ENCODE measurements at regions not wholly inside any gene's neighbourhood (a gene's known extent, or its start where the extent isn't known, plus 50 kb on each side); places are given as distances from the start of the nearest gene placed in this dataset.

GRCh38 chrX:4762196-4762595 lies 1048.7 kb upstream of the PRKX start:
- H3F3A ChIP-seq (ENCODE audit: insufficient read depth, low read length) = no peaks in the 10 kb centered on the region
- H3K27me3 ChIP-seq (ENCODE audit: insufficient read depth, low read length) = no peaks in the 10 kb centered on the region
- H4K20me1 ChIP-seq (ENCODE audit: insufficient read depth, low read length) = no peaks in the 10 kb centered on the region
- peaks cover 20% of the 10 kb centered on the region for H3K4me1 ChIP-seq (ENCODE audit: insufficient read depth, low read length, severe bottlenecking)
- no peak overlapping the region for H3K4me2 ChIP-seq (ENCODE audit: low read length)
- TF ChIP-seq EZH2 (IDR thresholded peaks at IDR 0.05; ENCODE audit: borderline replicate concordance, low read length) = no peak
- TF ChIP-seq, protein P1, sequence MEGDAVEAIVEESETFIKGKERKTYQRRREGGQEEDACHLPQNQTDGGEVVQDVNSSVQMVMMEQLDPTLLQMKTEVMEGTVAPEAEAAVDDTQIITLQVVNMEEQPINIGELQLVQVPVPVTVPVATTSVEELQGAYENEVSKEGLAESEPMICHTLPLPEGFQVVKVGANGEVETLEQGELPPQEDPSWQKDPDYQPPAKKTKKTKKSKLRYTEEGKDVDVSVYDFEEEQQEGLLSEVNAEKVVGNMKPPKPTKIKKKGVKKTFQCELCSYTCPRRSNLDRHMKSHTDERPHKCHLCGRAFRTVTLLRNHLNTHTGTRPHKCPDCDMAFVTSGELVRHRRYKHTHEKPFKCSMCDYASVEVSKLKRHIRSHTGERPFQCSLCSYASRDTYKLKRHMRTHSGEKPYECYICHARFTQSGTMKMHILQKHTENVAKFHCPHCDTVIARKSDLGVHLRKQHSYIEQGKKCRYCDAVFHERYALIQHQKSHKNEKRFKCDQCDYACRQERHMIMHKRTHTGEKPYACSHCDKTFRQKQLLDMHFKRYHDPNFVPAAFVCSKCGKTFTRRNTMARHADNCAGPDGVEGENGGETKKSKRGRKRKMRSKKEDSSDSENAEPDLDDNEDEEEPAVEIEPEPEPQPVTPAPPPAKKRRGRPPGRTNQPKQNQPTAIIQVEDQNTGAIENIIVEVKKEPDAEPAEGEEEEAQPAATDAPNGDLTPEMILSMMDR (IDR thresholded peaks at IDR 0.05; ENCODE audit: low read length) = no peak
- H3K79me2 ChIP-seq (ENCODE audit: insufficient read depth, low read length) = no peaks in the 10 kb centered on the region
- H3K36me3 ChIP-seq (ENCODE audit: insufficient read depth, low read length) = no peaks in the 10 kb centered on the region
- no peaks in the 10 kb centered on the region for H3K9me3 ChIP-seq (ENCODE audit: low read length)
- H3K9me2 ChIP-seq (ENCODE audit: low read depth, low read length) = no peaks in the 10 kb centered on the region
- H3K4me3 ChIP-seq (ENCODE audit: low read depth, low read length, poor library complexity, severe bottlenecking) = no peak overlapping the region
- no peak overlapping the region for H2AFZ ChIP-seq (ENCODE audit: low read length)
- no peak overlapping the region for H3K9ac ChIP-seq (ENCODE audit: low read length)
- H3K27ac ChIP-seq (ENCODE audit: low read depth, low read length, poor library complexity, severe bottlenecking) = no peak overlapping the region

DNA sequence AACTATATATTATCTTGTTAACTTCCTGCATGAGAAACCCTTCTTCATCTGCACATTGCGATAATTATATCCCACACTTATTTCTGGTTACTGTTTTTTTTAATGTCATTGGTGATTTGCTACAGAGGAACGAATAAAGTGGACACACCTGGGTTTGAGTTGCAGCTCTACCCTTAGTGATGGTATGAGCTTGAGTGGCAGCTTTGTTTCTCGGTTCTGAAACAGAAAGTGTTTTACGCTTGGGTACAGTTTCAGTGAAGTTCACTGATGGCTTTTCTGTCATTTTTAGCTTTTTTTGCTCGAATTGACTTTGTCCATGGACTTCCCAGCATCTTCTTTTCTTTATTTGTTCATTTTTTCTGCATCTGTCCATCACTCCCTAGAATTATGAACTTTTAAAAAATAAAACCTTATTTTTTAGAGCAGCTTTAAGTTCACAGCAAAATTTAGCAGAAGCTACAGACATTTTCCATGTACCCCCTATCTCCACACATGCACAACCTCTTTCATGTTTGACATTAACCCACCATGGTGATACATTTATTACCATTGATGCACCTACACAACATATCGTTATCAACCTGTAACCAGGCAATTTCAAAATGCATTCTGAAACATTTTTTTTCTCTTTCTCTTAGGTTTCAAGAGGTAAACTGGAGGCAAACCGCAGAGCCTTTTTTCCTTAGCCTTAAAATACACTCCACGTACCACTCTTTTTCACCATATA lies 1041.6 kb upstream of the PRKX start:
- H3K4me3 ChIP-seq (ENCODE audit: low read depth, low read length, poor library complexity, severe bottlenecking) = peak overlapping the region; percentile 34
- no peaks in the 10 kb centered on the region for H3K27me3 ChIP-seq (ENCODE audit: insufficient read depth, low read length)
- TF ChIP-seq EZH2 (IDR thresholded peaks at IDR 0.05; ENCODE audit: borderline replicate concordance, low read length) = no peak
- TF ChIP-seq, protein P1 (IDR thresholded peaks at IDR 0.05; ENCODE audit: low read length) = no peak
- H3K4me1 ChIP-seq (ENCODE audit: insufficient read depth, low read length, severe bottlenecking) = peaks cover 27% of the 10 kb centered on the region
- no peak overlapping the region for H2AFZ ChIP-seq (ENCODE audit: low read length)
- no peaks in the 10 kb centered on the region for H3K36me3 ChIP-seq (ENCODE audit: insufficient read depth, low read length)
- H4K20me1 ChIP-seq (ENCODE audit: insufficient read depth, low read length) = no peaks in the 10 kb centered on the region
- H3K4me2 ChIP-seq (ENCODE audit: low read length) = peak overlapping the region; percentile 56
- no peaks in the 10 kb centered on the region for H3F3A ChIP-seq (ENCODE audit: insufficient read depth, low read length)
- H3K9me3 ChIP-seq (ENCODE audit: low read length) = no peaks in the 10 kb centered on the region
- peak overlapping the region; percentile 16; the same call in 1 of the 2 replicates for H3K9ac ChIP-seq (ENCODE audit: low read length)
- no peaks in the 10 kb centered on the region for H3K9me2 ChIP-seq (ENCODE audit: low read depth, low read length)
- H3K27ac ChIP-seq (ENCODE audit: low read depth, low read length, poor library complexity, severe bottlenecking) = peak overlapping the region; percentile 91
- no peaks in the 10 kb centered on the region for H3K79me2 ChIP-seq (ENCODE audit: insufficient read depth, low read length)

- Histone ChIP-seq H3K36me3 (ENCODE audit: insufficient read depth, low read length) (no peaks in the 10 kb centered on the region), H3K4me2 (ENCODE audit: low read length) (no peak overlapping the region)
Measured at GRCh38 chrX:4741024-4741423, 1027.6 kb upstream of the PRKX start.

More at GRCh38 chrX:4741024-4741423, 1027.6 kb upstream of the PRKX start:
- Histone ChIP-seq H3K4me1 (ENCODE audit: insufficient read depth, low read length, severe bottlenecking) (no peaks in the 10 kb centered on the region), H4K20me1 (ENCODE audit: insufficient read depth, low read length) (no peaks in the 10 kb centered on the region), H3K9me2 (ENCODE audit: low read depth, low read length) (no peaks in the 10 kb centered on the region), H3K9ac (ENCODE audit: low read length) (no peak overlapping the region), H3K27me3 (ENCODE audit: insufficient read depth, low read length) (no peaks in the 10 kb centered on the region), H3F3A (ENCODE audit: insufficient read depth, low read length) (no peaks in the 10 kb centered on the region), H3K27ac (ENCODE audit: low read depth, low read length, poor library complexity, severe bottlenecking) (no peak overlapping the region), H2AFZ (ENCODE audit: low read length) (no peak overlapping the region), H3K9me3 (ENCODE audit: low read length) (no peaks in the 10 kb centered on the region), H3K79me2 (ENCODE audit: insufficient read depth, low read length) (no peaks in the 10 kb centered on the region), H3K4me3 (ENCODE audit: low read depth, low read length, poor library complexity, severe bottlenecking) (no peak overlapping the region)
- TF ChIP-seq, protein P1 (IDR thresholded peaks at IDR 0.05; ENCODE audit: low read length) = no peak
- TF ChIP-seq EZH2 (IDR thresholded peaks at IDR 0.05; ENCODE audit: borderline replicate concordance, low read length) = no peak

Measured in OCI-LY1 (cell line).